AG09319 (cell line): ENCODE measurements at regions not wholly inside any gene's neighbourhood (a gene's known extent, or its start where the extent isn't known, plus 50 kb on each side); places are given as distances from the start of the nearest gene placed in this dataset.

Source experiments
- DNase-seq: peaks from one replicate; pipeline ENCODE4 v3.0.0-alpha.2; 2010; ENCODE audit warnings: low read depth; ENCODE audit errors: extremely low read depth
- TF ChIP-seq, protein P1 (sequence below): IDR thresholded peaks from 2 replicates; pipeline ENCODE4 v1.5.1; 2011; ENCODE audit warnings: low read depth, mild to moderate bottlenecking, inconsistent platforms, low read length, moderate library complexity

DNA sequence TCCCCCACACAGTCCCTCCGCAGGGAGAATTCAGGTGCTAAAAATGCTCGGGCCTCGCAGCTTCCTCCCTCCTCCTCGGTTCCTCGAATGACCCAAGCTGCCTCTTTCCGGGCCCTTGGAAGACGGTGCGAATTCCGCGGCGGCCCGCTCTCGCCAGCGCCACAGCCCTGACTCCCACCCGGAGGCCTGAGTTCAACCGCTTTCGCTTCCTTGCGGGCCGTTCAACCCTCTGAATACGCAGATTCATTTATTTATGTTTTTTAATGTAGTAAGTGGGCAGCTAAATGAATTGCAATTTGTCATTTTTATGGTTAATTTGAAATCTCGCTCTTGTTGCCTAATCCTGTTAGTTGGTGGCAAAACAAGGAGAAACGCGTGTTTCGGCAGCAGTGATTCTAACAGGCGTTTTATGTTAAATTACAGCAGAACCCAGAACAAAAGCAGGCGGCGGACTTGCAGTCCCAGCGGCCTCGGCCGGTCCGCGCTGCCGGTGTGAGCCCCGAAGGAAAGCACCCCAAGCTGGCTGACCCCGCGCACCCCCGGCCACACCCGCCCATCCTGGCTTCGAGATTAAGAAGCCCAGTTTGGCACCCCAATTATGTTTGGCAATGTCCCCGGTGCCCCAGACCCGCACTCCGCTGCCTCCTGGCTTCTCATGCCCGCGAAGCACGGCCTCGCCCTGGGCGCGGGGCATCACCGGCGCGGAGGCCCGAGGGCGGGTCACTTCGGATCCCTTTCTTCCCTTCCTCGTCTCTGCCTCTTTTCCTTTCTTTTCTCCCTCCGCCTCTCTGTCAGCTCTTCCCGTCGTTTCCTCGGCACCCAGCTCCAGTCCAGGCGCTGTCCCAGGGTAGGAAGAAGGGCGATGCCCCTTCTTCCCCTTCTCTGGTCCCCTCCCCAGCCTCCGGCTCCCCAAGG is 75.9 kb downstream of the INSIG1 start:
- TF ChIP-seq, protein P1, sequence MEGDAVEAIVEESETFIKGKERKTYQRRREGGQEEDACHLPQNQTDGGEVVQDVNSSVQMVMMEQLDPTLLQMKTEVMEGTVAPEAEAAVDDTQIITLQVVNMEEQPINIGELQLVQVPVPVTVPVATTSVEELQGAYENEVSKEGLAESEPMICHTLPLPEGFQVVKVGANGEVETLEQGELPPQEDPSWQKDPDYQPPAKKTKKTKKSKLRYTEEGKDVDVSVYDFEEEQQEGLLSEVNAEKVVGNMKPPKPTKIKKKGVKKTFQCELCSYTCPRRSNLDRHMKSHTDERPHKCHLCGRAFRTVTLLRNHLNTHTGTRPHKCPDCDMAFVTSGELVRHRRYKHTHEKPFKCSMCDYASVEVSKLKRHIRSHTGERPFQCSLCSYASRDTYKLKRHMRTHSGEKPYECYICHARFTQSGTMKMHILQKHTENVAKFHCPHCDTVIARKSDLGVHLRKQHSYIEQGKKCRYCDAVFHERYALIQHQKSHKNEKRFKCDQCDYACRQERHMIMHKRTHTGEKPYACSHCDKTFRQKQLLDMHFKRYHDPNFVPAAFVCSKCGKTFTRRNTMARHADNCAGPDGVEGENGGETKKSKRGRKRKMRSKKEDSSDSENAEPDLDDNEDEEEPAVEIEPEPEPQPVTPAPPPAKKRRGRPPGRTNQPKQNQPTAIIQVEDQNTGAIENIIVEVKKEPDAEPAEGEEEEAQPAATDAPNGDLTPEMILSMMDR: no peak
- DNase-seq: no peak

DNA sequence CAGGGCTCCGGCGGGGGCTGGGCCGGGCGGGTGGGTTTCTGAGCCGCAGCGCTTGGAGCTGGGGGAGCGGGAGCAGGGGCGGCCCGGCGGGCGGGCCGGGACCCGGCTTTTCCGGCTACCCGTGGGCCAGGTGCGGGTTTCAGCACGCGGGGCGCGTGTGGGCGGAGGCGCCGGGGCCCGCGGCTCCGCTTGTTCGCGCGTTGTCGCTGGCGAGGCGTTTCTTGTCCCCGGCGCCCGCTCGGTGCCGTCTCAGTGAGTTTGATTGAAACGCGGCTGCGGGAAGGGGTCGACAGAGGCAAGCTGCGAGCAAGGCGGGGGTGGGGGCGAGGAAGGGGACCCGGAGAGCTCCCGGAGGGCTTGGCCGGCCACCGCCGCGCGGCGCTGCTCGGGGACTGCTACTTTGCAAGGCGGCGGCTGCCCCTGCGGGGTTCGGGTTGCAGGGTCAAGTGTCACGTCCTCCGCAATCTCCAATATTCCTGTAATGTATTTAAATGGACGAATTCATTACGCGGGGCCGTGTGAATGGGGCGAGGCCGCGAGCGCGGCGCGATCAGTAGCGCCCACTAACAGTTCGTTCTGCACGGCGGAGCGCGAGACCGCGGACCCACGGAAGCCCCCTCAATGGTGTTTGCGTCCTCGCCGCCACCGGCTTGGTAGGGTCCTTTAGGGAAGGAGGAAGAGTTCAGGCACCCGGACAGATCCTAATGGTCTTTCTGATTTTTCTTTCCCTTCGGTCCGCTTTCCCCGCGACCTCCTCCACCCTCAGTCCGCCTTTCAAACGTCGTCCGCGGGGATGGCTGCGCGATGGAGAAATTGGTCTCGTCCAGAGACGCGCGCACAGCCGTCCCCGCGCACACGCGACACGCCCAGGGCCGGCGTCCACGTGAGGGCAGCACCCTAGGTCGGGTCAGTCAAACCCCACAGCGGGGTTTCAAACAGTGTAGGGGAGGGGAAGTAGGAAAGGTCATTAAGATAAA is 76.9 kb downstream of the INSIG1 start:
- DNase-seq: no peak
- TF ChIP-seq, protein P1: no peak

DNA sequence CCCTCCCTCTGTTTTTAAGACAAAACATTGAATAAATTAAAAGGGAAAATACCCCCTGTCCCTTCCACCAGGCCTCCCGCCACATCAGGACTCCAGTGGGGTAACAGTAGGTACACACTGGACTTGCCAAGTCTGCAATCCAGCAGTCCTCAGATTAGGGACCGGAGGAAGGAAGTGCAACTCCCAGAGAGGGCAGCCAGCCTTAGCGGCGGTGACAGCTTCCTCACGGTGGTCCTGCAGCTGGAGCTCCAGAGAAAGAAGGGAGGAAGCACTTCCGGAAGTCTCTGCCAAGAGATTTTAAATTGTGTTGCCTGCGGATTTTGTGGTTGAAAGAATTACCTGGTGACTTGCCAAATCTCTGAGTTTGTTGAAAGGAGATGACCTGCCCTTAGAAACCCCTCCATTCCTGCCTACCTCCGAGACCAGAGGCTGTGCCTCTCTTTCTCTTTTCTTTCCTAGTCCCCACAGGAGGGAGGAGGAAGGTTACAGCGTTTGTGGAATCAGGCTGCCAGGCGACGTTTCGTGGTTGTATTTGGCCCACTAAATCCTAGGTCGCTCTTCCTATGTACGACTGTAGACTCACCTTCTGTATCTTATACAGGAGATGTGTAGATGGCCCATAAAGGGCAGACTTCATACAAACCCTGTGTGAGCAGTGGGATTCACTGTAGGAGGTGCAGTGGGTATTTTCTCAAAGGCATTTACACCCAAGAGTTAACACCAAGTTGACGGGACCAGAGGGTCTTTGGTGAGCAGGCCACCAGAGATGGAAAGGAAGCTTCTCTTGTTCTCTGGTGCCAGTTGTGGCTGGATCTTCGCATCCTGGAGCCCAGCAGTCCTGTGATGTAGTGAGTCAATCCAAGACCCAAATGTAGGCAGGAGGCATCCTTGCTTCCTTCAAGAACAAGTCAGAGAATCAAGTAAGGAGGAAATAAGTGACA is 77.9 kb downstream of the INSIG1 start:
- TF ChIP-seq, protein P1: no peak
- DNase-seq: no peak

DNA sequence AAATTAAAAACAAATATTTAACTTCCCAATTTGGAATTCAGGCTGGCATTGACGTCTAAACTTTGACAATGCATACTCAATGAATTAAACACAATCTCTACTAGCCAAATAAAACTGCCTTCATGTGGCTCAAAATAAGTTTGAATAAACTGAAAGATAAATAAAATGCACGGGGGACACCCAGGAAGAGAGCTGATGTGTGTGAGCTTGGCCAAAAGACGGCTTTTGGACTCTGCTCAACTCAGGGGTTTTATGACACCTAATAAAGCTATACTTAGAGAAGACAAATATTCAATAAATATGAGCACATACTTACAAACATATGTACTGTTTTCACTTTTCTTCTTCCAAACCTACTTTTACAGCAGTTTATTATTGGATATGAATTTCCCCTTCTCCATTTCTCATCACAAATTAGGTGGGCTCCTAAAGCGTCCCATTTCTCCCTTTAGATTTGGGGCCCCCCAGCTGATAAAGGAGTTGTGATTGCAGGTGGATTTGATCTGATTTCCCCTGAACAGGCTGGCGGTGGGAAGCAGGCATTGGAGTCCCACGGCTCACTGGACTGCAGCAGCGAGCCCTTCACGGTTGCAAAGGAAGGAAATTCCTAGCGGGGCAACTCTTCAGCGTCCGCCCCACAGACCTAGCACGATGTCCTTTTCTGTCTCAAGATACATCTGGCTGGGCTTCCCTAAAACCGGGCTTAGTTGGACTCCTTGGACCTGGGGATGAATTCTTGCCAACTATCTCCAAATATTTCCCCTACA is 79.6 kb downstream of the INSIG1 start:
- no peak for DNase-seq
- TF ChIP-seq, protein P1: no peak

DNA sequence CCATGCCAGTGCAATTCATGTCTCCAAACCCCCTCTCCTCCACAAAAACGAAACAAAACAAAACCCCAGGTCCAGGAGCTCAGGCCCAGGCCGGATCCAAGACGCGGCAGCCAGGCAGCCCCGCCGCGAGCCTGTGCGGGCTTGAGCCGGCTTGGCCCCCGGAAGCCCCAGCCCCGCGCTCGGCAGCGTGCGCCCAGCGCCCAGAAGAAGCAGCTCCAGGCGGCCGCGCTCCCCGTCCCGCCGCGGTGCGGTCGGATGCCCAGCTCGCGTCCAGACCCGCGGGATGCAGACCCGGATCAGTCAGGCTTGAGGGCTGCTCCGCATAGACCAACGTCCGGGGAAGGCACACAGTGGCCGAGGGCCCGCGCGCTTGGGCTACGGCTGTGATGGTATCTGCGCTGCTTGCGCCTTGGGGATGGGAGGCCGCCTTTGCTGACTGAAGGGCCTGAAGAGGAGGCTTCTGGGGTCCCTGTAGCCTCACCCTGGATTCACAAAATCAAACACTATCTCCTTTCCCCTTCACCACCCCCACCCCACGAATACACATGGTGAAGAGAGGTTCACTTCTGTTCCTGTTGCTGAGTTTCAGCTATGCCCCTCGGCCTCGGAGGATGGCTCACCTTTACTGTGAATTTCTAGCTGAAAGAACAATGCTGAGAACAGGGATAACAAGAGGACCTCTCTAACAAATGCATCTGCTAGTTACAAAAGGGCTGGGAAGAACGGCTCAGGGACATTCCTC is 79.9 kb upstream of the EN2 start:
- no peak for DNase-seq
- TF ChIP-seq, protein P1: no peak

DNA sequence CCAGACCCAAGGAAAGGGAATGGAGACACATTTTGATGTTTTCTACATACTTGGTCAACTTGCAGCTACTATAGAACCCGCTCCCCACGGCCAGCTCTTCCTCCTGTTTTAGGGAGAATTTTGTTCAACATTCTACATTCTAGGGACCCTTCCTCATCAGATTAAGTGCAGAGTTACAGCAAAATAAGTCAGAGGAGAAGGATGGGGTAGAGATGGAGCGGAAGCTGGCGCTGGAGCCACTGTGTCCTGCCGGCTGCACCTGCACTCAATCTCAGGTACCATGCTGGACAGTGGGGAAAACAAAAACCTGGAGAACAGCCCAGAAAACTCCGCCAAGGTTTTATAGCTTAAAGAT is 79.4 kb upstream of the EN2 start:
- TF ChIP-seq, protein P1: no peak
- no peak for DNase-seq
